ENCODE measurements at regions not wholly inside any gene's neighbourhood (a gene's known extent, or its start where the extent isn't known, plus 50 kb on each side); places are given as distances from the start of the nearest gene placed in this dataset.

DNA sequence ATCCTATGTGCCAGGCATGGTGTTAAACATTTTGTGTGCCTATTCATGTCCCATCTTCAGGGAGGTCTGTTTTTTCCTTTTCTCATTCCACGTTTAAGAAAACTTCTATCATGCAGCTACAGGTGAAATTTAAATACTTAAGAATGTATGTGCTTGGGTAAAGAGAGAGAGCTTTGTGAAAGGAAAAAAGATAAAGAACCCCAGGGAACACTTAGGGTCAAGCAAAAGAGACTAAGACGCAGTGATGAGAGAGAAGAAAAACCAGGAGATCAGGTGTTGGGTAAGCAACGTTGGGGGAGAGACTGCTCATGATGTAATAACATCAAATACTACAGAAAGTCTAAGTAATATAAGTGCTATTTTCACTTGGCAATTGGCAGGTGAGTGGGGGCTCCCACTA lies 253.7 kb downstream of the GRXCR1 start:
- no peak for DNase-seq
- BruUV-seq (replicated peaks): no TSS peak
- Mint-ChIP-seq H3K27ac (ENCODE audit: unreplicated experiment) (no peak overlapping the region), H3K27me3 (ENCODE audit: insufficient read depth, unreplicated experiment) (peaks cover 4% of the 10 kb centered on the region), H3K4me1 (ENCODE audit: low read depth, unreplicated experiment) (no peaks in the 10 kb centered on the region), H3K36me3 (ENCODE audit: insufficient read depth, unreplicated experiment) (no peaks in the 10 kb centered on the region), H3K4me3 (ENCODE audit: unreplicated experiment) (no peak overlapping the region), H3K9me3 (ENCODE audit: unreplicated experiment) (no peaks in the 10 kb centered on the region)
- ChIA-PET CTCF (no interaction called here), POLR2A (no interaction called here)
- no peak overlapping the region for H3K4me3 ChIP-seq (ENCODE audit: low read depth, low read length)
- no peaks in the 10 kb centered on the region for H3K4me1 ChIP-seq
- intact Hi-C loops (cut with micrococcal nuclease; ENCODE audit: unreplicated experiment): no loop called here
- TF ChIP-seq, protein P1, sequence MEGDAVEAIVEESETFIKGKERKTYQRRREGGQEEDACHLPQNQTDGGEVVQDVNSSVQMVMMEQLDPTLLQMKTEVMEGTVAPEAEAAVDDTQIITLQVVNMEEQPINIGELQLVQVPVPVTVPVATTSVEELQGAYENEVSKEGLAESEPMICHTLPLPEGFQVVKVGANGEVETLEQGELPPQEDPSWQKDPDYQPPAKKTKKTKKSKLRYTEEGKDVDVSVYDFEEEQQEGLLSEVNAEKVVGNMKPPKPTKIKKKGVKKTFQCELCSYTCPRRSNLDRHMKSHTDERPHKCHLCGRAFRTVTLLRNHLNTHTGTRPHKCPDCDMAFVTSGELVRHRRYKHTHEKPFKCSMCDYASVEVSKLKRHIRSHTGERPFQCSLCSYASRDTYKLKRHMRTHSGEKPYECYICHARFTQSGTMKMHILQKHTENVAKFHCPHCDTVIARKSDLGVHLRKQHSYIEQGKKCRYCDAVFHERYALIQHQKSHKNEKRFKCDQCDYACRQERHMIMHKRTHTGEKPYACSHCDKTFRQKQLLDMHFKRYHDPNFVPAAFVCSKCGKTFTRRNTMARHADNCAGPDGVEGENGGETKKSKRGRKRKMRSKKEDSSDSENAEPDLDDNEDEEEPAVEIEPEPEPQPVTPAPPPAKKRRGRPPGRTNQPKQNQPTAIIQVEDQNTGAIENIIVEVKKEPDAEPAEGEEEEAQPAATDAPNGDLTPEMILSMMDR (IDR thresholded peaks at IDR 0.05; ENCODE audit: insufficient read depth in 1 of 2, low read depth in 1 of 2, low read length in 1 of 2, severe bottlenecking in 1 of 2, unreplicated experiment in 1 of 2): no peak
- no peaks in the 10 kb centered on the region for H3K9me3 ChIP-seq
- H3K36me3 ChIP-seq (ENCODE audit: control insufficient read depth, insufficient read depth, low read length): no peaks in the 10 kb centered on the region
- H3K27me3 ChIP-seq (replicated peaks; ENCODE audit: control insufficient read depth, insufficient read depth, low read length): no peaks in the 10 kb centered on the region

DNA sequence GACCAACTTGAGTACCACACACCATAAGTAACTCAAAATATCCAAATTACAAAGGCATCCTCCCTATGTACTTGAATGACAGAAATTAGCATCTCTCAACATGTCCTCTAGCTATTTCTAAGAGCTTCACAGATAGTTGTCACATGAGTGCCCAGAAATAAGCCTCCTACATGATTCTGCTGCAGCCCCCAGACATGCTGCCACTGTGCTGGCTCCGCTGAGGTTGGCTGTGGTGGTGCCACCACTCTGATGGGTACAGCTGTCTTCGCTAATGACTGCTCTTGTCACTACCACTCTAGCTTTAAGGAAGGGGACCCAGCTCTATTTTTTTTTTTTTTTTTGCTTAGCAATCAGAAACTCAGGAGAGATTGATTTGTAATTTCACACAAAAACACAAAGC lies 256.0 kb downstream of the GRXCR1 start:
- Mint-ChIP-seq H3K9me3 (ENCODE audit: unreplicated experiment) (no peaks in the 10 kb centered on the region), H3K27me3 (ENCODE audit: insufficient read depth, unreplicated experiment) (peaks cover 4% of the 10 kb centered on the region), H3K36me3 (ENCODE audit: insufficient read depth, unreplicated experiment) (no peaks in the 10 kb centered on the region), H3K27ac (ENCODE audit: unreplicated experiment) (no peak overlapping the region), H3K4me1 (ENCODE audit: low read depth, unreplicated experiment) (no peaks in the 10 kb centered on the region), H3K4me3 (ENCODE audit: unreplicated experiment) (no peak overlapping the region)
- POLR2A ChIA-PET: no interaction called here
- Histone ChIP-seq H3K4me1 (no peaks in the 10 kb centered on the region), H3K27me3 (replicated peaks; ENCODE audit: control insufficient read depth, insufficient read depth, low read length) (no peaks in the 10 kb centered on the region), H3K4me3 (ENCODE audit: low read depth, low read length) (no peak overlapping the region), H3K9me3 (no peaks in the 10 kb centered on the region), H3K36me3 (ENCODE audit: control insufficient read depth, insufficient read depth, low read length) (no peaks in the 10 kb centered on the region)
- no peak for DNase-seq
- no TSS peak for BruUV-seq (replicated peaks)
- intact Hi-C loops (cut with micrococcal nuclease; ENCODE audit: unreplicated experiment): no loop called here
- TF ChIP-seq, protein P1 (IDR thresholded peaks at IDR 0.05; ENCODE audit: insufficient read depth in 1 of 2, low read depth in 1 of 2, low read length in 1 of 2, severe bottlenecking in 1 of 2, unreplicated experiment in 1 of 2): no peak
- CTCF ChIA-PET: no interaction called here

DNA sequence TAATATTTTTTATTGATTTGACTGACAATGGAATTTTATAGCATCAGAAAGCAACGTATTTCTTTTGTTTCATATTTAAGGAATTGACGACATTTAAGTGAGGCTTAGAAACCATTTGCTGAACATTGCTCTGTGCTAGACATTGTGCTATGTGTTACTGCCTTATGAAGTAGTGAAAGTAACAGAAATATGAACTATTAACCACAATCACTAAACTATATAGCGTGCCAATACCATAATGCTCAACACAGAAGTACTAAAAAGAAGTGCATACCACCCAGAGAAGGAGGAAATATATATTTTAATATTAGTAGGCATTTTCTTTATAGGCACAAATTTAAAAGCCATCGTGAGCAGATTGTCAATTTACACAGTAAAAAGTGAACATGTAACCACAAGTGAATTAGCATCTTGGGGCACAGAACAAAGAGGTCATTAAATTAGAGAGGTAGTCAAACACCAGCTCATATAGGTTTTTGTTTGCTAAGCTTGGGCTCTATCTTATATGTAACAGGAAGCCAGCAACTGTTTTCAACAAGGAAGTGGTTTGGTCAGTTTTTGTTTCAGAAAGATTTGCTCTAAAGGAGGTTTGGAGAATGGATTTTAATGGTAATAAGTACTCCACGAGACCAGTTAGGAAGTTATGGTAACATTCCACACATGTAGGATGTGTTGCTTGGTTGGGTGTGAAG lies 270.7 kb downstream of the GRXCR1 start:
- no peaks in the 10 kb centered on the region for H3K27me3 ChIP-seq (replicated peaks; ENCODE audit: control insufficient read depth, insufficient read depth, low read length)
- H3K36me3 ChIP-seq (ENCODE audit: control insufficient read depth, insufficient read depth, low read length): no peaks in the 10 kb centered on the region
- ChIA-PET CTCF (no interaction called here), POLR2A (no interaction called here)
- H3K9me3 Mint-ChIP-seq (ENCODE audit: unreplicated experiment): no peaks in the 10 kb centered on the region
- DNase-seq: no peak
- no peaks in the 10 kb centered on the region for H3K9me3 ChIP-seq
- H3K4me3 Mint-ChIP-seq (ENCODE audit: unreplicated experiment): no peak overlapping the region
- no peaks in the 10 kb centered on the region for H3K4me1 Mint-ChIP-seq (ENCODE audit: low read depth, unreplicated experiment)
- no peak overlapping the region for H3K4me3 ChIP-seq (ENCODE audit: low read depth, low read length)
- intact Hi-C loops (cut with micrococcal nuclease; ENCODE audit: unreplicated experiment): no loop called here
- H3K27me3 Mint-ChIP-seq (ENCODE audit: insufficient read depth, unreplicated experiment): no peaks in the 10 kb centered on the region
- no peak overlapping the region for H3K27ac Mint-ChIP-seq (ENCODE audit: unreplicated experiment)
- BruUV-seq (replicated peaks): no TSS peak
- no peaks in the 10 kb centered on the region for H3K36me3 Mint-ChIP-seq (ENCODE audit: insufficient read depth, unreplicated experiment)
- no peaks in the 10 kb centered on the region for H3K4me1 ChIP-seq
- TF ChIP-seq, protein P1 (IDR thresholded peaks at IDR 0.05; ENCODE audit: insufficient read depth in 1 of 2, low read depth in 1 of 2, low read length in 1 of 2, severe bottlenecking in 1 of 2, unreplicated experiment in 1 of 2): no peak

All from Caco-2 (cell line).